Endometrial microvascular endothelial cells (primary cell): ENCODE measurements at regions not wholly inside any gene's neighbourhood (a gene's known extent, or its start where the extent isn't known, plus 50 kb on each side); places are given as distances from the start of the nearest gene placed in this dataset.
"Not testable (repeated sequence)": the region's sequence is repeated elsewhere in the genome, so short reads cannot be mapped to it uniquely, and the experiment has no call there.

Source experiments
- in situ Hi-C: cut with HindIII; loops from 2 replicates; pipeline ENCODE4 v1.10.0; 2017; ENCODE audit warnings: low sequenced_read_pairs, low pct_unique_long_range_greater_than_20kb; ENCODE audit errors: inconsistent ontology term

GRCh38 chr11:19430754-19431398 lies 190.1 kb upstream of the E2F8 start:
- in situ Hi-C loops, result no loop called here

GRCh38 chr11:19430346-19430745 lies 189.6 kb upstream of the E2F8 start:
- in situ Hi-C loops, result no loop called here

GRCh38 chr11:19429108-19429760 lies 188.5 kb upstream of the E2F8 start:
- in situ Hi-C loops, result no loop called here

GRCh38 chr11:19428206-19429002 lies 187.7 kb upstream of the E2F8 start:
- in situ Hi-C loops, result no loop called here

- in situ Hi-C loops, result no loop called here
Measured at GRCh38 chr11:19426756-19427403, 186.1 kb upstream of the E2F8 start.

- in situ Hi-C loops, result no loop called here
Measured at GRCh38 chr11:19426011-19426755, 185.4 kb upstream of the E2F8 start.

- in situ Hi-C loops, result no loop called here
Measured at GRCh38 chr11:19422276-19422675, 181.5 kb upstream of the E2F8 start.

- in situ Hi-C loops, result no loop called here
Measured at GRCh38 chr11:19420868-19421533, 180.3 kb upstream of the E2F8 start.

GRCh38 chr11:19419808-19420207 lies 179.1 kb upstream of the E2F8 start:
- in situ Hi-C loops, result no loop called here

GRCh38 chr11:19419021-19419750 lies 178.4 kb upstream of the E2F8 start:
- in situ Hi-C loops, result no loop called here

- in situ Hi-C loops, result no loop called here
Measured at GRCh38 chr11:19418221-19418620, 177.5 kb upstream of the E2F8 start.

GRCh38 chr11:19412070-19412469 lies 171.3 kb upstream of the E2F8 start:
- in situ Hi-C loops, result not testable (repeated sequence)

GRCh38 chr11:19410032-19410431 lies 169.3 kb upstream of the E2F8 start:
- in situ Hi-C loops, result no loop called here

GRCh38 chr11:19409307-19409706 lies 168.6 kb upstream of the E2F8 start:
- in situ Hi-C loops, result no loop called here

- in situ Hi-C loops, result no loop called here
Measured at GRCh38 chr11:19407677-19408270, 167.0 kb upstream of the E2F8 start.

GRCh38 chr11:19405966-19406365 lies 165.2 kb upstream of the E2F8 start:
- in situ Hi-C loops, result no loop called here

GRCh38 chr11:19404787-19405186 lies 164.0 kb upstream of the E2F8 start:
- in situ Hi-C loops, result no loop called here
